ENCODE measurements at regions not wholly inside any gene's neighbourhood (a gene's known extent, or its start where the extent isn't known, plus 50 kb on each side); places are given as distances from the start of the nearest gene placed in this dataset.

- intact Hi-C loops (cut with DNase I), result no loop called here
- Histone ChIP-seq H3K9me3 (ENCODE audit: control insufficient read depth in 2 of 3, insufficient read depth in 1 of 3, low read length in 3 of 3) (no peaks in the 10 kb centered on the region), H3K4me3 (ENCODE audit: low read length in 3 of 3) (no peak overlapping the region), H3K36me3 (ENCODE audit: control insufficient read depth in 2 of 3, insufficient read depth in 3 of 3, low read length in 3 of 3) (no peaks in the 10 kb centered on the region), H3K27ac (ENCODE audit: low read depth in 2 of 2, low read length in 2 of 2) (no peak overlapping the region), H3K9ac (ENCODE audit: low read length in 3 of 3) (no peak overlapping the region), H3K4me1 (ENCODE audit: control insufficient read depth in 2 of 3, insufficient read depth in 2 of 3, low read depth in 1 of 3, low read length in 3 of 3) (peaks cover 0 to 13% (median 6%) of the 10 kb centered on the region in 3 donors), H3K27me3 (ENCODE audit: control insufficient read depth, insufficient read depth, low read length) (peaks cover 8% of the 10 kb centered on the region)
- no peak for FAIRE-seq
- TF ChIP-seq CTCF (IDR thresholded peaks at IDR 0.05; ENCODE audit: borderline replicate concordance, extremely low read depth, insufficient read depth), result no peak
- peak in 1 of 5 donors; percentile 17 for DNase-seq
Measured at GRCh38 chr2:120523766-120524165, 177.8 kb downstream of the INHBB start.

DNA sequence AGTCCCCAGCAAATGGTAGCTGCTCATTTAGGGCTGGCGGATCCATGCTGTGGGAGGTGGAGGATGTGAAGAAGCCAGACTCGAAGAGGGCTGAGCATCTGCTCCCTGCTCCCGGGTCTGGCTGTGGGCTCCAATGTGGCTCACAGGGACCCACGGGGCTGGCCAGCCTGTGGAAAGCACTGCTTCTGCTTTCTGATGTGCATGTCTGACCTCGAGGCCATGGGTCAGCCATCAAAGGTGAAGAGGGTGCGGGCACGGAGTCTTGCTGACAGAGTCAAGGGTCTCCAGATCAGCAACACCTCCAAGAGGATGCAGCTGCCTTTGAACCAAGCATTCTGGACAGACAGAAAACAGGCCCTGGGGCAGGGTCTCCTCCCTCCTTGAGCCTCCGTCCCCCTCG, 178.2 kb downstream of the INHBB start:
- Histone ChIP-seq H3K27me3 (ENCODE audit: control insufficient read depth, insufficient read depth, low read length) (peaks cover 8% of the 10 kb centered on the region), H3K9ac (ENCODE audit: low read length in 3 of 3) (no peak overlapping the region), H3K4me1 (ENCODE audit: control insufficient read depth in 2 of 3, insufficient read depth in 2 of 3, low read depth in 1 of 3, low read length in 3 of 3) (peaks cover 0 to 13% (median 6%) of the 10 kb centered on the region in 3 donors), H3K4me3 (ENCODE audit: low read length in 3 of 3) (no peak overlapping the region), H3K27ac (ENCODE audit: low read depth in 2 of 2, low read length in 2 of 2) (no peak overlapping the region), H3K9me3 (ENCODE audit: control insufficient read depth in 2 of 3, insufficient read depth in 1 of 3, low read length in 3 of 3) (no peaks in the 10 kb centered on the region), H3K36me3 (ENCODE audit: control insufficient read depth in 2 of 3, insufficient read depth in 3 of 3, low read length in 3 of 3) (no peaks in the 10 kb centered on the region)
- peak in 1 of 5 donors; percentile 55 for DNase-seq
- no peak for FAIRE-seq
- intact Hi-C loops (cut with DNase I), result no loop called here
- no peak for TF ChIP-seq CTCF (IDR thresholded peaks at IDR 0.05; ENCODE audit: borderline replicate concordance, extremely low read depth, insufficient read depth)

DNA sequence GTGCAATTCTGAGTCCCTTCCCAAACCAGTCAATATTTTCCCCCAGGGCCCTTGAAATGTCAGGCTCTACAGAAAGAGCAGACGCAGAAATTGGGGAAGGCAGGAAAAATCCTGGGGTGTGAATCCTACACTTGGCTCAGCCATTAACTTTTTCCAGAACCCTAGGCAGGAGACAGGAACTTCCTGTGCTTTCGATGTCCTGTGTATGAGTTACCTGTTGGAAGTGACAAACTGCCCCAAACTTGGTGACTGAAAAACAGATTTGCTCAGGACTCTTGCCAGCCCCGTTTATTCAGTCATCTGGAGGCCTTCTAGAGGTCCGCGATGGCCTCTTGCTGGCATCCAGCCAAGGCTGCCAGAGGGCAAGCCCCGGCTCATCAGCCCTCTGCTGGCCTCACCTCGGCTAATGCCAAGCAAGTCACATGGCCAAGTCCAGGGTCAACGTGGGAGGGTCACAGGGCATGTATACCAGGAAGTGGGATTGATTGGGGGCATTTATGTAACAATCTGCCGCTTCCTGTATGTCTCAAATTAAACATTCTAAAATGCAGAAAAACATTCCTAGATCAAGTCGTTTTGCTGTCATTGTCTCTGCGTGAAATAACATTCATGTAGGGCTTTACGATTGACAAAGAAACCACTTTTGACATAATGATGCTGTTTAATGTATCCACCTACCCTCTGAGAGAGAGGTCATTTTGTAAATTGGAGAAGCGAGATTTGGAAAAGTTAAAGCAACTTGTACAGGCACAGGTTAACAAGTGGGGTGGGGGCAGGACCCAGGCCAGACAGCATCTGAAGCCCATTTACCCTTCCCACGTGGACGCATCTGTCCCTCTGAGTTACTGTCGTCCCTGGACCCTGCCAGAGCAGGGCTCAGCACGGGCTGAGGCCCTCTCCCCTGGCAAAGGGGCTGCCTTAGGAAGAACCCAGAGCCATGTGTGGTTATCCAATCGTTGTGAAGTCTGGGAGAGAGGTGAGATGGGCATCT, 179.4 kb downstream of the INHBB start:
- Histone ChIP-seq H3K4me1 (ENCODE audit: control insufficient read depth in 2 of 3, insufficient read depth in 2 of 3, low read depth in 1 of 3, low read length in 3 of 3) (peaks cover 0 to 13% (median 6%) of the 10 kb centered on the region in 3 donors), H3K9ac (ENCODE audit: low read length in 3 of 3) (no peak overlapping the region), H3K9me3 (ENCODE audit: control insufficient read depth in 2 of 3, insufficient read depth in 1 of 3, low read length in 3 of 3) (no peaks in the 10 kb centered on the region), H3K4me3 (ENCODE audit: low read length in 3 of 3) (no peak overlapping the region), H3K27ac (ENCODE audit: low read depth in 2 of 2, low read length in 2 of 2) (no peak overlapping the region), H3K36me3 (ENCODE audit: control insufficient read depth in 2 of 3, insufficient read depth in 3 of 3, low read length in 3 of 3) (no peaks in the 10 kb centered on the region), H3K27me3 (ENCODE audit: control insufficient read depth, insufficient read depth, low read length) (peaks cover 8% of the 10 kb centered on the region)
- no peak for TF ChIP-seq CTCF (IDR thresholded peaks at IDR 0.05; ENCODE audit: borderline replicate concordance, extremely low read depth, insufficient read depth)
- intact Hi-C loops (cut with DNase I), result no loop called here
- DNase-seq (peak in 1 of 5 donors; percentile 80), FAIRE-seq (no peak)

Measured in kidney (tissue), 13 donors.